ENCODE measurements at regions not wholly inside any gene's neighbourhood (a gene's known extent, or its start where the extent isn't known, plus 50 kb on each side); places are given as distances from the start of the nearest gene placed in this dataset.

DNA sequence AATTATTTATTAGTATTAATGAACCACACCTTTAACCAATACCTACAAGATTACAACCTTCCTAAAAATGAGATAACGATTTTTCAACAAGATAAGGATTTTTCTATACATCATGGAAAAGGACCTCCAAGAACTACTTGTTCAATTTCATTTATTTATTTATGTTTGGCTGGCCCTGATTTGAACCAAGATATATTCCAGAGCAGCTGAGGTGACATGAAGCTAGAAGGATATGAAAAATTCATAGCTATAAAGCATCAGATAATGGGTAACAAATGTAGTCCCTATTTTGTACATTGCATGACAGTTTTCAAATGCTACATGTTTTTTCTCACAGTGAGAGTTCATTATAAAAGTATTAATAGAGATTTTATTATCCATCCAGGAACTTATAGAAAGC, 798.5 kb upstream of the ARRDC3 start:
- TF ChIP-seq, protein P1, sequence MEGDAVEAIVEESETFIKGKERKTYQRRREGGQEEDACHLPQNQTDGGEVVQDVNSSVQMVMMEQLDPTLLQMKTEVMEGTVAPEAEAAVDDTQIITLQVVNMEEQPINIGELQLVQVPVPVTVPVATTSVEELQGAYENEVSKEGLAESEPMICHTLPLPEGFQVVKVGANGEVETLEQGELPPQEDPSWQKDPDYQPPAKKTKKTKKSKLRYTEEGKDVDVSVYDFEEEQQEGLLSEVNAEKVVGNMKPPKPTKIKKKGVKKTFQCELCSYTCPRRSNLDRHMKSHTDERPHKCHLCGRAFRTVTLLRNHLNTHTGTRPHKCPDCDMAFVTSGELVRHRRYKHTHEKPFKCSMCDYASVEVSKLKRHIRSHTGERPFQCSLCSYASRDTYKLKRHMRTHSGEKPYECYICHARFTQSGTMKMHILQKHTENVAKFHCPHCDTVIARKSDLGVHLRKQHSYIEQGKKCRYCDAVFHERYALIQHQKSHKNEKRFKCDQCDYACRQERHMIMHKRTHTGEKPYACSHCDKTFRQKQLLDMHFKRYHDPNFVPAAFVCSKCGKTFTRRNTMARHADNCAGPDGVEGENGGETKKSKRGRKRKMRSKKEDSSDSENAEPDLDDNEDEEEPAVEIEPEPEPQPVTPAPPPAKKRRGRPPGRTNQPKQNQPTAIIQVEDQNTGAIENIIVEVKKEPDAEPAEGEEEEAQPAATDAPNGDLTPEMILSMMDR (IDR thresholded peaks at IDR 0.05; ENCODE audit: low read depth, low read length), result no peak
- DNase-seq (ENCODE audit: extremely low read depth, low read depth), result no peak

DNA sequence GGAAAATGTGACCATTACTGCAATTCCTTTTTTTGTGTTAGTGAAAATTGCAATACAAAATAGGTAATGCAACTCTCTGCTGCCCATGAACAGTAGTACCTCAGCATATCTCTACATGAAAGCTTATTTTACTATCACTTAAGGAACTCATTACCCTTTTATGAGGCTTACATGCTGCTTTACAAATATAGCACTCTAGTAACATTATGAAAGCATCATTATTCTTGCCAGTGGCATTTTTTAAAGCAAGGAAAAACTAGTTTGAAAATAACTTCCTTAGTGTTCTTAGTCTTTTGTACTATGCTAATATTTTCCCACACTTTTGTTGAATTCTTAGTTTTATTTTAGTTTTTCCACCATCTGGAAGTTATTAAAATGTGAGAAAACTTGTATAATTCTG, 797.3 kb upstream of the ARRDC3 start:
- no peak for DNase-seq (ENCODE audit: extremely low read depth, low read depth)
- TF ChIP-seq, protein P1 (IDR thresholded peaks at IDR 0.05; ENCODE audit: low read depth, low read length), result no peak

DNA sequence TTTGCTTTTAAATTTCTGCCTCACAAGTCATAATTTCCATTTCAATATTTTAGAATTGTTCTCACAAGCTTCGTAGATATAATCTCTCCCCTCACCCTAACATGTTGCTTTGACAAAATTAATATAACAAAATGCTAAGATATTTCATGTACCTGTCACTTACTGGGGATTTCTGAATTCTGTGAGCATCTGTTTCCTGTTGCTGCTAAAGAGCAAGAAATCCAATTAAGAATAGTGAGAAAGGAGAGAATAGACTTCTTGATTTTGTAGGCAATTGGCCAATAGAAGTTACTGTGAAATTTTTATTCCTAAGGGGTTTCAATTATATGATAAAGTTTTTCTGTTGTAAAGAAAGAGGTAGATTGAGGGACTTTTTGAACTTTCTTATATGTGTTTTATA, 796.5 kb upstream of the ARRDC3 start:
- TF ChIP-seq, protein P1 (IDR thresholded peaks at IDR 0.05; ENCODE audit: low read depth, low read length), result no peak
- DNase-seq (ENCODE audit: extremely low read depth, low read depth), result no peak

DNA sequence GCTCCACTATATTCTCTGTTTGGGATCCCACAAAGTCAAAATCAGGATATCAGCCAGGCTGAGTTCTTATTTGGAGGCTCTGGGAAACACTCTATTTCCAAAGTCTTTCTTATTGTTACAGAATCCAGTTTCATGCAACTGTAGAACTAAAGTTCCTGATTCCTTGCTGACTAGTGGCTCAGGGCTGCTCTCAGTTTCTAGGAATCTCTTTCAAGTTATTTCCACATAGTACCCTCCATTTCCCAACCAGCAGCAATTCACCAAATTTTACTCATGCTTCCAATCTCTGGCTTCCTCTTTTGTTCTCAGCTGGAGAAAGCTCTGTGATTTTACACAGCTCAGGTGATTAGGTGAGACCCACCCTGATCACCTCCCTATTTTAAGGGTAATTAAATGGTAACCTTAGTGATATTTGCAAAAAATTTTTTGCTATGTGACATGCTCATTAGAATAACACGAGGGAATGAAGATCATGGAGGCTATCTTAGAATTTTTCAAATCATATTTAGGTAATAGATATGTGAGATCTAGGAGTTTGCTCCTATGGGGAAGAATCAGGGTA, 794.9 kb upstream of the ARRDC3 start:
- TF ChIP-seq, protein P1 (IDR thresholded peaks at IDR 0.05; ENCODE audit: low read depth, low read length), result no peak
- no peak for DNase-seq (ENCODE audit: extremely low read depth, low read depth)

DNA sequence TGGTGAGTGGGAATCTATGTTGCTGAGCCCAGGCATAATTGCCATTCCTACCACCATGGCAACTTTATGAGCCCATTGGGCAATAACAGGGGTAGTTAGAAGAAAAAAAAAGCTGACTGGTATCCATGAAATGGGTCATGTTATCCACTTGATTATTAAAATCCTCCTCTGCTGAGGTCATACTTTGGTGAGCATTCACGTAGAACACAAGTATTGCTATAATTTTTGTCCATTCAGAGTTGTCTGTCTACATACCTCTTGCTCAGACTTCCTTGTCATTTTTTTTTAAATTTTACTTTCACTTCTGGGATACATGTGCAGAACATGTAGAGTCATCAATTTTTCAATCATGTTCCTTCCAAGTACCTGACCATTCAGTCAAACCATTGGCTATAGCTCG, 780.8 kb upstream of the ARRDC3 start:
- TF ChIP-seq, protein P1 (IDR thresholded peaks at IDR 0.05; ENCODE audit: low read depth, low read length), result no peak
- DNase-seq (ENCODE audit: extremely low read depth, low read depth), result no peak

DNA sequence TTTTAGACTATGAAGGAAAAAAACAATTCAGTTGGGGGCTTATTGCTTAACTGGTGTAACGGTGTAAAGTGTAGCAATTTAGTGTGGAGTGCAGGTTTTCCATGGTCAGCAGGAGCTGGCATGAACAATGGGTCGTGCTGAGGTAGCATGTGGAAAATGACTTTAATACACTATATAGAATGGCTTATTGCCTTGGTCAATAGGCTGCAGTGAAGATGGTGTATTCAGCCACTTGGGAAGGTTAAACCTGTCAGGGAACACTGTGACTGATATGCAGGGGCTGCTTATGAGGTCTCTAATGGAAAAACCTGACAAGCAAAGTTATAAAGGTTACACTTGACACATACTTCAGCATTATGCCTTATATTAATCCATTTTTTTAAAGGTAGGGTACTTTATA, 764.7 kb upstream of the ARRDC3 start:
- TF ChIP-seq, protein P1 (IDR thresholded peaks at IDR 0.05; ENCODE audit: low read depth, low read length), result no peak
- DNase-seq (ENCODE audit: extremely low read depth, low read depth), result no peak

DNA sequence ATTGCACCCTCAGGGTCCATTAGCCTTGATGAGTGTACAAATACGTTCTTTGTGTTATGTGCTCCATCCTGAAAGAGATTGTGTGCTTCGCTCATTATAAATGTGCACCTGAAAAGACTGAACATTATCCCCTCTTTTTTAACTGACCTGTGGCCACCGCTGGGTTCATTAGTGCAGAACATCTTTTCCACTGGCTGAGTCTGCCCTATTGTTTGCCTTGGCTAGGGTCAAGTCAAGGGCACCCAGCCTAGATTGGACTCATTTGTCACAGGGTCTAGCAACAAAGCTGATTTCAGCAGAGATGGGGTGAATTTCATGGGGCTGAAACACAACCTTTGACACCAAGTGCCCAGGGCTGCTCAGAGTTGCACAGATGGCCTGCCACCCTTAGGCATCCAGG, 764.1 kb upstream of the ARRDC3 start:
- no peak for DNase-seq (ENCODE audit: extremely low read depth, low read depth)

More for the DNA sequence above, 764.1 kb upstream of the ARRDC3 start:
- TF ChIP-seq, protein P1 (IDR thresholded peaks at IDR 0.05; ENCODE audit: low read depth, low read length), result no peak
